H9 (cell line): ENCODE measurements at regions not wholly inside any gene's neighbourhood (a gene's known extent, or its start where the extent isn't known, plus 50 kb on each side); places are given as distances from the start of the nearest gene placed in this dataset.

Experiments used
- DNase-seq: peaks from one replicate; pipeline ENCODE4 v3.0.0-alpha.2; 2017
- H2AFZ ChIP-seq: one replicate; pipeline ENCODE4 v1.6.1; 2013; ENCODE audit warnings: mild to moderate bottlenecking, low read length, control low read depth, moderate library complexity
- H2AK5ac ChIP-seq: 2 replicates; pipeline ENCODE4 v1.6.1; 2013; ENCODE audit warnings: low read length, control low read depth, mixed read lengths; ENCODE audit not compliant: insufficient read length
- H2BK120ac ChIP-seq: one replicate; pipeline ENCODE4 v1.6.1; 2013; ENCODE audit warnings: low read depth, mild to moderate bottlenecking, low read length, control low read depth, inconsistent platforms; ENCODE audit not compliant: poor library complexity, severe bottlenecking
- H2BK12ac ChIP-seq: 2 replicates; pipeline ENCODE4 v1.6.1; 2013; ENCODE audit warnings: low read length, control low read depth, mixed read lengths, low read depth; ENCODE audit not compliant: insufficient read length
- H2BK15ac ChIP-seq: 2 replicates; pipeline ENCODE4 v1.6.1; 2013; ENCODE audit warnings: low read depth, low read length, control low read depth
- H2BK20ac ChIP-seq: one replicate; pipeline ENCODE4 v1.6.1; 2013; ENCODE audit warnings: low read depth, mild to moderate bottlenecking, low read length, control low read depth, inconsistent platforms; ENCODE audit not compliant: poor library complexity, severe bottlenecking
- H2BK5ac ChIP-seq: 2 replicates; pipeline ENCODE4 v1.6.1; 2013; ENCODE audit warnings: low read length, control low read depth, mixed read lengths; ENCODE audit not compliant: insufficient read length
- H3K14ac ChIP-seq: 2 replicates; pipeline ENCODE4 v1.6.1; 2013; ENCODE audit warnings: low read length, control low read depth; ENCODE audit not compliant: insufficient read depth
- H3K18ac ChIP-seq: 2 replicates; pipeline ENCODE4 v1.6.1; 2013; ENCODE audit warnings: low read depth, mild to moderate bottlenecking, mixed read lengths, low read length, control low read depth; ENCODE audit not compliant: insufficient read length
- H3K23ac ChIP-seq: 2 replicates; pipeline ENCODE4 v1.6.1; 2013; ENCODE audit warnings: low read length, control low read depth, mixed read lengths, low read depth; ENCODE audit not compliant: insufficient read length
- H3K23me2 ChIP-seq: 2 replicates; pipeline ENCODE4 v1.6.1; 2013; ENCODE audit warnings: low read depth, mild to moderate bottlenecking, mixed read lengths, low read length, control low read depth; ENCODE audit not compliant: insufficient read length, poor library complexity, severe bottlenecking
- H3K27ac ChIP-seq: 2 replicates; pipeline ENCODE4 v1.5.1; 2013; ENCODE audit warnings: low read length, control low read depth, mixed read lengths, low read depth; ENCODE audit not compliant: insufficient read length
- H3K27me3 ChIP-seq: 2 replicates; pipeline ENCODE4 v1.6.1; 2013; ENCODE audit warnings: low read length, control low read depth, inconsistent platforms; ENCODE audit not compliant: insufficient read depth
- H3K4ac ChIP-seq: 2 replicates; pipeline ENCODE4 v1.6.1; 2013; ENCODE audit warnings: low read depth, mild to moderate bottlenecking, control low read depth, inconsistent platforms, low read length, moderate library complexity
- H3K4me1 ChIP-seq: 2 replicates; pipeline ENCODE4 v1.6.1; 2013; ENCODE audit warnings: low read length, control low read depth, inconsistent platforms; ENCODE audit not compliant: insufficient read depth
- H3K4me2 ChIP-seq: 2 replicates; pipeline ENCODE4 v1.6.1; 2013; ENCODE audit warnings: low read length, control low read depth, mixed read lengths; ENCODE audit not compliant: insufficient read length, insufficient read depth
- H3K56ac ChIP-seq: 2 replicates; pipeline ENCODE4 v1.6.1; 2013; ENCODE audit warnings: low read depth, mild to moderate bottlenecking, mixed read lengths, low read length, control low read depth; ENCODE audit not compliant: insufficient read length
- H3K79me1 ChIP-seq: 2 replicates; pipeline ENCODE4 v1.6.1; 2013; ENCODE audit warnings: low read depth, mild to moderate bottlenecking, moderate library complexity, low read length, control low read depth, inconsistent platforms; ENCODE audit not compliant: insufficient read depth, poor library complexity, severe bottlenecking
- H3K79me2 ChIP-seq: 2 replicates; pipeline ENCODE4 v1.6.1; 2013; ENCODE audit warnings: low read length, control low read depth, inconsistent platforms; ENCODE audit not compliant: insufficient read depth
- H3K9ac ChIP-seq: 2 replicates; pipeline ENCODE4 v1.6.1; 2013; ENCODE audit warnings: low read length, control low read depth, mixed read lengths; ENCODE audit not compliant: insufficient read length; ENCODE audit errors: extremely low read depth
- H3K9me3 ChIP-seq: one replicate; pipeline ENCODE4 v1.6.1; 2013; ENCODE audit warnings: low read depth, low read length, inconsistent platforms; ENCODE audit not compliant: control insufficient read depth
- H3T11ph ChIP-seq: one replicate; pipeline ENCODE4 v1.6.1; 2013; ENCODE audit warnings: mild to moderate bottlenecking, low read length, control low read depth, inconsistent platforms
- H4K20me1 ChIP-seq: one replicate; pipeline ENCODE4 v1.6.1; 2013; ENCODE audit not compliant: control insufficient read depth, insufficient read length, insufficient read depth
- H4K5ac ChIP-seq: 2 replicates; pipeline ENCODE4 v1.6.1; 2013; ENCODE audit warnings: low read depth, mild to moderate bottlenecking, mixed read lengths, low read length, control low read depth; ENCODE audit not compliant: insufficient read length
- H4K8ac ChIP-seq: replicated peaks from 2 replicates; pipeline ENCODE4 v1.6.1; 2013; ENCODE audit warnings: low read length, control low read depth, mixed read lengths, low read depth; ENCODE audit not compliant: insufficient read length
- H4K91ac ChIP-seq: 2 replicates; pipeline ENCODE4 v1.6.1; 2013; ENCODE audit warnings: low read depth, mild to moderate bottlenecking, moderate library complexity, mixed read lengths, low read length, control low read depth; ENCODE audit not compliant: insufficient read length
- H3K27ac Mint-ChIP-seq, 3 experiments: 2 replicates in 2 of 3; 3 replicates in 1 of 3; pipeline ENCODE4 v1.8.0; 2020 to 2021; ENCODE audit warnings: mixed read lengths in 3 of 3, mild to moderate bottlenecking in 1 of 3, moderate library complexity in 1 of 3
- H3K27me3 Mint-ChIP-seq: 2 replicates; pipeline ENCODE4 v1.8.0; 2021; ENCODE audit warnings: low read depth, mild to moderate bottlenecking, moderate library complexity, mixed read lengths
- H3K36me3 Mint-ChIP-seq, 3 experiments: 2 replicates in 2 of 3; 3 replicates in 1 of 3; pipeline ENCODE4 v1.8.0; 2020 to 2021; ENCODE audit warnings: low read depth in 3 of 3, mixed read lengths in 3 of 3; ENCODE audit not compliant: insufficient read depth in 1 of 3
- H3K4me1 Mint-ChIP-seq, 2 experiments: 2 replicates each; pipeline ENCODE4 v1.8.0; 2020; ENCODE audit warnings: mixed read lengths in 2 of 2
- H3K4me3 Mint-ChIP-seq, 2 experiments: 2 replicates in 1 of 2; 3 replicates in 1 of 2; pipeline ENCODE4 v1.8.0; 2020 to 2021; ENCODE audit warnings: mild to moderate bottlenecking in 2 of 2, mixed read lengths in 2 of 2, moderate library complexity in 1 of 2
- H3K9me3 Mint-ChIP-seq, 2 experiments: 2 replicates in 1 of 2; 3 replicates in 1 of 2; pipeline ENCODE4 v1.8.0; 2020; ENCODE audit warnings: mild to moderate bottlenecking in 2 of 2, mixed read lengths in 2 of 2, moderate library complexity in 1 of 2
- WGBS: extraction: QIAGEN DNeasy Blood & Tissue Kit; methylation state at CpG from one replicate; pipeline ENCODE4 v1.1.7; 2013; ENCODE audit warnings: missing lambda C conversion rate, low lambda C conversion rate, mixed read lengths; ENCODE audit not compliant: insufficient read length; ENCODE audit errors: extremely low coverage; 5-methylcytosine and 5-hydroxymethylcytosine counted together
- TF ChIP-seq, protein P1 (sequence below): fragments of 200-600 bp; sonication (generic); conservative IDR thresholded peaks from 3 replicates; pipeline ENCODE4 v1.8.0; 2021; ENCODE audit warnings: antibody characterized with exemption, mild to moderate bottlenecking

DNA sequence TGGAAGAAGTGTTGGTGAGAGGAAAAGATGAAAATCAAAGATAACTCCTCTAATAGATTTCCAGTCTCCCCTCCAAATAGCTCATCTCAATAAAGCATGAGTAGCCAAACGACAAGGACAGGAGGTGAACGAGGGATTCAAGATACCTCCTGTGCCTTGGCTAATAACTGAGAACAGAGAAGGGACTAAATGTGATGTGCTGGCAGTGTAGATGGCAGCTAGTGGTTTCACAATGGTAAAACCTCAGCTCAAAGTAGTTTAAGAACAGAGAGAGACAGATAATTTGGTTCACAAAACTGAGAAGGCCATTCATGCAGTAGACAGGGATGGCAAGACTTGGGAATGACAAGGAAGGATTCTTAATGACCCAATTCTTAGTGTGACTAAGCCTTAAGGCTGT is 292.6 kb downstream of the EFHB start:
- no peak overlapping the region for H3K14ac ChIP-seq
- no peak overlapping the region for H2AK5ac ChIP-seq
- Mint-ChIP-seq H3K36me3 (peaks cover 0 to 4% (median 0%) of the 10 kb centered on the region in 3 experiments; a peak in 2 of 7 replicates), H3K9me3 (peaks cover 6 to 11% of the 10 kb centered on the region in 2 experiments; a peak in 4 of 5 replicates), H3K27me3 (no peaks in the 10 kb centered on the region), H3K4me1 (peaks cover 0 to 4% of the 10 kb centered on the region in 2 experiments; a peak in 2 of 4 replicates), H3K4me3 (no peak overlapping the region), H3K27ac (no peak overlapping the region)
- no peak overlapping the region for H4K5ac ChIP-seq
- no peak overlapping the region for H2BK5ac ChIP-seq
- H3K4ac ChIP-seq: no peak overlapping the region
- no peak overlapping the region for H3K23ac ChIP-seq
- no peak overlapping the region for H2BK12ac ChIP-seq
- TF ChIP-seq, protein P1, sequence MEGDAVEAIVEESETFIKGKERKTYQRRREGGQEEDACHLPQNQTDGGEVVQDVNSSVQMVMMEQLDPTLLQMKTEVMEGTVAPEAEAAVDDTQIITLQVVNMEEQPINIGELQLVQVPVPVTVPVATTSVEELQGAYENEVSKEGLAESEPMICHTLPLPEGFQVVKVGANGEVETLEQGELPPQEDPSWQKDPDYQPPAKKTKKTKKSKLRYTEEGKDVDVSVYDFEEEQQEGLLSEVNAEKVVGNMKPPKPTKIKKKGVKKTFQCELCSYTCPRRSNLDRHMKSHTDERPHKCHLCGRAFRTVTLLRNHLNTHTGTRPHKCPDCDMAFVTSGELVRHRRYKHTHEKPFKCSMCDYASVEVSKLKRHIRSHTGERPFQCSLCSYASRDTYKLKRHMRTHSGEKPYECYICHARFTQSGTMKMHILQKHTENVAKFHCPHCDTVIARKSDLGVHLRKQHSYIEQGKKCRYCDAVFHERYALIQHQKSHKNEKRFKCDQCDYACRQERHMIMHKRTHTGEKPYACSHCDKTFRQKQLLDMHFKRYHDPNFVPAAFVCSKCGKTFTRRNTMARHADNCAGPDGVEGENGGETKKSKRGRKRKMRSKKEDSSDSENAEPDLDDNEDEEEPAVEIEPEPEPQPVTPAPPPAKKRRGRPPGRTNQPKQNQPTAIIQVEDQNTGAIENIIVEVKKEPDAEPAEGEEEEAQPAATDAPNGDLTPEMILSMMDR: no peak
- no peaks in the 10 kb centered on the region for H3K27me3 ChIP-seq
- H3K9me3 ChIP-seq: no peaks in the 10 kb centered on the region
- no peak overlapping the region for H2BK20ac ChIP-seq
- H4K91ac ChIP-seq: no peak overlapping the region
- no peak overlapping the region for H2BK15ac ChIP-seq
- no peaks in the 10 kb centered on the region for H3K4me1 ChIP-seq
- no peak overlapping the region for H3K56ac ChIP-seq
- DNase-seq: no peak
- H4K8ac ChIP-seq: no peak overlapping the region
- no CpG with 5 or more reads among the region's 2 CpGs for WGBS
- H3K23me2 ChIP-seq: no peaks in the 10 kb centered on the region
- no peak overlapping the region for H3K4me2 ChIP-seq
- no peak overlapping the region for H3K18ac ChIP-seq
- H4K20me1 ChIP-seq: no peaks in the 10 kb centered on the region
- no peak overlapping the region for H3K9ac ChIP-seq
- no peaks in the 10 kb centered on the region for H3K79me2 ChIP-seq
- no peak overlapping the region for H3K27ac ChIP-seq
- H2AFZ ChIP-seq: no peak overlapping the region
- H2BK120ac ChIP-seq: no peak overlapping the region
- H3K79me1 ChIP-seq: no peaks in the 10 kb centered on the region
- no peak overlapping the region for H3T11ph ChIP-seq
